Effector memory CD8-positive, alpha-beta T cell (primary cell): ENCODE measurements at regions not wholly inside any gene's neighbourhood (a gene's known extent, or its start where the extent isn't known, plus 50 kb on each side); places are given as distances from the start of the nearest gene placed in this dataset.

Experiments used
- ATAC-seq: fragments of 150-1000 bp; cut with Tn5 transposase; replicated peaks from 2 replicates; pipeline ENCODE4 v1.10.0; 2021; ENCODE audit warnings: mild to moderate bottlenecking, moderate library complexity
- DNase-seq, 3 experiments: peaks; one replicate each; pipeline ENCODE4 v3.0.0; 2021
- H3K27ac Mint-ChIP-seq, 2 donors: one replicate each; pipeline ENCODE4 v1.8.0; 2022; ENCODE audit warnings: mild to moderate bottlenecking in 2 of 2, mixed read lengths in 2 of 2, moderate library complexity in 2 of 2
- H3K27me3 Mint-ChIP-seq, 2 donors: one replicate each; pipeline ENCODE4 v1.8.0; 2022; ENCODE audit warnings: mixed read lengths in 2 of 2
- H3K36me3 Mint-ChIP-seq: one replicate; pipeline ENCODE4 v1.8.0; 2022; ENCODE audit warnings: mild to moderate bottlenecking, moderate library complexity, mixed read lengths; ENCODE audit not compliant: insufficient read depth
- H3K4me1 Mint-ChIP-seq, 2 donors: one replicate each; pipeline ENCODE4 v1.8.0; 2022; ENCODE audit warnings: low read depth in 2 of 2, mixed read lengths in 2 of 2
- H3K4me3 Mint-ChIP-seq, 2 donors: one replicate each; pipeline ENCODE4 v1.8.0; 2022; ENCODE audit warnings: mild to moderate bottlenecking in 2 of 2, mixed read lengths in 2 of 2, moderate library complexity in 2 of 2
- H3K9me3 Mint-ChIP-seq, 2 donors: one replicate each; pipeline ENCODE4 v1.8.0; 2022; ENCODE audit warnings: mixed read lengths in 2 of 2

- no peak for DNase-seq
- no peaks in the 10 kb centered on the region for H3K36me3 Mint-ChIP-seq
- H3K4me1 Mint-ChIP-seq: no peaks in the 10 kb centered on the region
- H3K27ac Mint-ChIP-seq: no peak overlapping the region
- no peaks in the 10 kb centered on the region for H3K9me3 Mint-ChIP-seq
- ATAC-seq: no peak
- no peak overlapping the region for H3K4me3 Mint-ChIP-seq
- H3K27me3 Mint-ChIP-seq: peaks cover 0 to 8% of the 10 kb centered on the region in 2 donors
These were observed 90.6 kb downstream of the AREG start for GRCh38 chr4:74535512-74535911.

GRCh38 chr4:74536557-74536956 is 91.6 kb downstream of the AREG start:
- Mint-ChIP-seq H3K27me3 (peaks cover 0 to 10% of the 10 kb centered on the region in 2 donors), H3K4me1 (no peaks in the 10 kb centered on the region), H3K4me3 (no peak overlapping the region), H3K9me3 (no peaks in the 10 kb centered on the region), H3K36me3 (no peaks in the 10 kb centered on the region), H3K27ac (no peak overlapping the region)
- no peak for ATAC-seq
- DNase-seq: no peak

GRCh38 chr4:74537459-74537858 is 92.5 kb downstream of the AREG start:
- no peak overlapping the region for H3K27ac Mint-ChIP-seq
- no peaks in the 10 kb centered on the region for H3K9me3 Mint-ChIP-seq
- ATAC-seq (no peak), DNase-seq (no peak)
- peaks cover 0 to 14% of the 10 kb centered on the region in 2 donors for H3K27me3 Mint-ChIP-seq
- H3K36me3 Mint-ChIP-seq: no peaks in the 10 kb centered on the region
- H3K4me3 Mint-ChIP-seq: no peak overlapping the region
- H3K4me1 Mint-ChIP-seq: no peaks in the 10 kb centered on the region

GRCh38 chr4:74539044-74539790 is 94.3 kb downstream of the AREG start:
- ATAC-seq: no peak
- H3K27me3 Mint-ChIP-seq: peaks cover 0 to 14% of the 10 kb centered on the region in 2 donors

GRCh38 chr4:74540193-74540592 is 95.3 kb downstream of the AREG start:
- Mint-ChIP-seq H3K36me3 (no peaks in the 10 kb centered on the region), H3K27ac (no peak overlapping the region), H3K4me1 (no peaks in the 10 kb centered on the region), H3K27me3 (peaks cover 0 to 14% of the 10 kb centered on the region in 2 donors), H3K9me3 (no peaks in the 10 kb centered on the region), H3K4me3 (no peak overlapping the region)
- no peak for ATAC-seq
- no peak for DNase-seq

More at GRCh38 chr4:74539044-74539790, 94.3 kb downstream of the AREG start:
- no peak for DNase-seq
- Mint-ChIP-seq H3K9me3 (no peaks in the 10 kb centered on the region), H3K27ac (no peak overlapping the region), H3K36me3 (no peaks in the 10 kb centered on the region), H3K4me1 (no peaks in the 10 kb centered on the region), H3K4me3 (no peak overlapping the region)

- no peak for ATAC-seq
- Mint-ChIP-seq H3K4me3 (no peak overlapping the region), H3K4me1 (no peaks in the 10 kb centered on the region), H3K9me3 (no peaks in the 10 kb centered on the region), H3K27ac (no peak overlapping the region), H3K36me3 (no peaks in the 10 kb centered on the region), H3K27me3 (peaks cover 0 to 14% of the 10 kb centered on the region in 2 donors)
- DNase-seq: no peak
These were observed 96.7 kb downstream of the AREG start for GRCh38 chr4:74541667-74542066.

GRCh38 chr4:74543231-74543781 is 98.4 kb downstream of the AREG start:
- ATAC-seq (no peak), DNase-seq (no peak)
- Mint-ChIP-seq H3K27ac (no peak overlapping the region), H3K4me3 (no peak overlapping the region), H3K9me3 (no peaks in the 10 kb centered on the region), H3K36me3 (peaks cover 3% of the 10 kb centered on the region), H3K4me1 (no peaks in the 10 kb centered on the region), H3K27me3 (peaks cover 0 to 6% of the 10 kb centered on the region in 2 donors)

- Mint-ChIP-seq H3K4me3 (no peak overlapping the region), H3K36me3 (peaks cover 3% of the 10 kb centered on the region), H3K27ac (no peak overlapping the region), H3K27me3 (peaks cover 0 to 6% of the 10 kb centered on the region in 2 donors), H3K9me3 (no peaks in the 10 kb centered on the region), H3K4me1 (no peaks in the 10 kb centered on the region)
- DNase-seq (no peak), ATAC-seq (no peak)
These were observed 99.0 kb downstream of the AREG start for GRCh38 chr4:74543983-74544382.

- no peaks in the 10 kb centered on the region for H3K4me1 Mint-ChIP-seq
- H3K27ac Mint-ChIP-seq: no peak overlapping the region
- DNase-seq: no peak
- H3K36me3 Mint-ChIP-seq: peaks cover 3% of the 10 kb centered on the region
- H3K4me3 Mint-ChIP-seq: no peak overlapping the region
- peaks cover 0 to 6% of the 10 kb centered on the region in 2 donors for H3K27me3 Mint-ChIP-seq
- no peak for ATAC-seq
- no peaks in the 10 kb centered on the region for H3K9me3 Mint-ChIP-seq
These were observed 99.9 kb downstream of the AREG start for GRCh38 chr4:74544655-74545361.

- no peak for DNase-seq
- Mint-ChIP-seq H3K4me3 (no peak overlapping the region), H3K9me3 (no peaks in the 10 kb centered on the region), H3K27ac (no peak overlapping the region), H3K27me3 (peaks cover 0 to 6% of the 10 kb centered on the region in 2 donors), H3K4me1 (no peaks in the 10 kb centered on the region), H3K36me3 (peaks cover 3% of the 10 kb centered on the region)
- no peak for ATAC-seq
These were observed 100.5 kb downstream of the AREG start for GRCh38 chr4:74545448-74545847.

GRCh38 chr4:74546057-74546456 is 101.1 kb downstream of the AREG start:
- H3K27me3 Mint-ChIP-seq: peaks cover 0 to 6% of the 10 kb centered on the region in 2 donors
- DNase-seq: no peak
- no peaks in the 10 kb centered on the region for H3K9me3 Mint-ChIP-seq
- H3K36me3 Mint-ChIP-seq: peaks cover 3% of the 10 kb centered on the region
- H3K27ac Mint-ChIP-seq: no peak overlapping the region
- H3K4me1 Mint-ChIP-seq: no peaks in the 10 kb centered on the region
- no peak overlapping the region for H3K4me3 Mint-ChIP-seq
- no peak for ATAC-seq

GRCh38 chr4:74547042-74547441 is 102.1 kb downstream of the AREG start:
- no peaks in the 10 kb centered on the region for H3K27me3 Mint-ChIP-seq

GRCh38 chr4:74548561-74548960 is 103.6 kb downstream of the AREG start:
- peaks cover 3% of the 10 kb centered on the region for H3K36me3 Mint-ChIP-seq
- ATAC-seq (no peak), DNase-seq (no peak)
- no peaks in the 10 kb centered on the region for H3K9me3 Mint-ChIP-seq
- H3K4me3 Mint-ChIP-seq: no peak overlapping the region
- no peaks in the 10 kb centered on the region for H3K4me1 Mint-ChIP-seq
- H3K27me3 Mint-ChIP-seq: no peaks in the 10 kb centered on the region
- no peak overlapping the region for H3K27ac Mint-ChIP-seq

More at GRCh38 chr4:74547042-74547441, 102.1 kb downstream of the AREG start:
- no peak overlapping the region for H3K27ac Mint-ChIP-seq
- DNase-seq (no peak), ATAC-seq (no peak)
- no peaks in the 10 kb centered on the region for H3K9me3 Mint-ChIP-seq
- H3K4me3 Mint-ChIP-seq: no peak overlapping the region
- peaks cover 3% of the 10 kb centered on the region for H3K36me3 Mint-ChIP-seq
- no peaks in the 10 kb centered on the region for H3K4me1 Mint-ChIP-seq

- no peak for DNase-seq
- peaks cover 3% of the 10 kb centered on the region for H3K36me3 Mint-ChIP-seq
These were observed 105.0 kb downstream of the AREG start for GRCh38 chr4:74549936-74550335.

More at GRCh38 chr4:74549936-74550335, 105.0 kb downstream of the AREG start:
- H3K4me1 Mint-ChIP-seq: no peaks in the 10 kb centered on the region
- H3K27me3 Mint-ChIP-seq: no peaks in the 10 kb centered on the region
- no peak overlapping the region for H3K4me3 Mint-ChIP-seq
- no peaks in the 10 kb centered on the region for H3K9me3 Mint-ChIP-seq
- no peak overlapping the region for H3K27ac Mint-ChIP-seq
- no peak for ATAC-seq
